Common myeloid progenitor, CD34-positive (primary cell): ENCODE measurements at regions not wholly inside any gene's neighbourhood (a gene's known extent, or its start where the extent isn't known, plus 50 kb on each side); places are given as distances from the start of the nearest gene placed in this dataset.
A peak's percentile ranks its signal among the peaks of the same experiment; 100 is the strongest.

Experiments used
- CTCF ChIA-PET: fragments of 350-600 bp; sonication (Branson Sonifier 250); formaldehyde crosslinking; loops from one replicate; lab custom pipeline; 2021; ENCODE audit warnings: antibody characterized with exemption; lab: Charles Lee
- POLR2A ChIA-PET: fragments of 350-600 bp; sonication (Branson Sonifier 250); formaldehyde crosslinking; loops from one replicate; lab custom pipeline; 2021; ENCODE audit warnings: antibody characterized with exemption; lab: Charles Lee
- DNase-seq, 3 donors: peaks; one replicate each; pipeline versions ENCODE4 v3.0.0 to v3.0.0-alpha.2; 2013
- H3K27ac ChIP-seq, 2 experiments: 1 replicate in 1 of 2; 2 replicates in 1 of 2; pipeline ENCODE4 v1.7.0; 2013; ENCODE audit warnings: inconsistent platforms in 2 of 2, low read length in 2 of 2, mild to moderate bottlenecking in 2 of 2, low read depth in 1 of 2, moderate library complexity in 1 of 2; ENCODE audit not compliant: severe bottlenecking in 2 of 2, insufficient read depth in 1 of 2, poor library complexity in 1 of 2
- H3K27me3 ChIP-seq, 5 experiments: replicated peaks in 2 of 5; 1 replicate in 3 of 5; 2 replicates in 2 of 5; pipeline versions ENCODE4 v1.6.1 to v1.7.0; 2013; ENCODE audit warnings: low read length in 4 of 5, mild to moderate bottlenecking in 2 of 5, moderate library complexity in 2 of 5, inconsistent platforms in 1 of 5; ENCODE audit not compliant: insufficient read depth in 5 of 5, control insufficient read depth in 4 of 5
- H3K36me3 ChIP-seq, 4 experiments: 1 replicate in 2 of 4; 2 replicates in 2 of 4; pipeline versions ENCODE4 v1.6.1 to v1.7.0; 2013; ENCODE audit warnings: low read length in 3 of 4, control low read depth in 1 of 4, mild to moderate bottlenecking in 1 of 4; ENCODE audit not compliant: control insufficient read depth in 4 of 4, insufficient read depth in 4 of 4
- H3K4me1 ChIP-seq, 4 experiments: 1 replicate in 3 of 4; 2 replicates in 1 of 4; pipeline versions ENCODE4 v1.6.1 to v1.7.1; 2013; ENCODE audit warnings: low read length in 3 of 4, mild to moderate bottlenecking in 3 of 4, control low read depth in 1 of 4, inconsistent platforms in 1 of 4, moderate library complexity in 1 of 4; ENCODE audit not compliant: control insufficient read depth in 4 of 4, insufficient read depth in 4 of 4; ENCODE audit errors: control extremely low read depth in 1 of 4
- H3K4me3 ChIP-seq, 7 experiments: 1 replicate in 4 of 7; 2 replicates in 3 of 7; pipeline versions ENCODE4 v1.5.1 to v1.7.0; 2013; ENCODE audit warnings: mild to moderate bottlenecking in 7 of 7, low read length in 6 of 7, moderate library complexity in 6 of 7, inconsistent platforms in 2 of 7, low read depth in 2 of 7, control low read depth in 1 of 7; ENCODE audit not compliant: insufficient read depth in 4 of 7, control insufficient read depth in 1 of 7; ENCODE audit errors: extremely low read depth in 1 of 7
- H3K9me3 ChIP-seq, 5 experiments: 1 replicate in 4 of 5; 2 replicates in 1 of 5; pipeline versions ENCODE4 v1.6.1 to v1.7.1; 2013; ENCODE audit warnings: low read length in 4 of 5, mild to moderate bottlenecking in 2 of 5, inconsistent platforms in 1 of 5, low read depth in 1 of 5, moderate library complexity in 1 of 5; ENCODE audit not compliant: control insufficient read depth in 4 of 5, insufficient read depth in 2 of 5; ENCODE audit errors: control extremely low read depth in 1 of 5
- WGBS: methylation state at CpG from one replicate; pipeline ENCODE4 v1.1.5; 2013; ENCODE audit not compliant: insufficient coverage; 5-methylcytosine and 5-hydroxymethylcytosine counted together

DNA sequence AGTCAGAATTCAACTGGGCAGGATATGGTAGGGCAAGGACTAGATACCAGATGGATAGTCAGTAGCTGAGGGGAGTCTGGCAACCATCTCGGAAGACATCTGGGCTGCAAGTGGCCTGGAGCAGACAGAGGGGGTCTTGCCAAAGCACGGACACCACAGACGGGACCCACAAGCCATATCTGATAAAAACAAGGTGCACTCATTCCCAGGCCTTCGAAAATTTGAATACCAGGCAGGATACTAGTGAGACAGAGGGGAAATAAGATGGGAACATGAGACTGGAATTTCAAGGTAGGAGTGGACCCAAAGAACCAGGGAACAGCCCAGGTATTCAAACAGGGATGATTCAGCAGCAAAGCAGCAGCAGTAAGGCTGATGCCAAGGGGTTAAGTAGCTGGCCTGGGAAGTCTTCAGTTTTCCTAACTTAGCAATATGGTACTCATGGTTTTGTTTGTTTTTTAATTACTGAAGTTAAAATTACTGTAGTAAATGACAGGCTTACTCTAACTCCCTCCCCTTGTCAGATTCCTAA lies 144.9 kb upstream of the NCKAP5 start:
- no peak overlapping the region for H3K4me3 ChIP-seq
- H3K36me3 ChIP-seq: no peaks in the 10 kb centered on the region
- peaks cover 0 to 5% (median 0%) of the 10 kb centered on the region in 5 experiments for H3K9me3 ChIP-seq
- ChIA-PET CTCF (no interaction called here), POLR2A (no interaction called here)
- WGBS: 87% methylated on average over 4 of the region's 4 CpGs
- no peaks in the 10 kb centered on the region for H3K4me1 ChIP-seq
- no peak overlapping the region for H3K27ac ChIP-seq
- DNase-seq: no peak
- no peaks in the 10 kb centered on the region for H3K27me3 ChIP-seq

DNA sequence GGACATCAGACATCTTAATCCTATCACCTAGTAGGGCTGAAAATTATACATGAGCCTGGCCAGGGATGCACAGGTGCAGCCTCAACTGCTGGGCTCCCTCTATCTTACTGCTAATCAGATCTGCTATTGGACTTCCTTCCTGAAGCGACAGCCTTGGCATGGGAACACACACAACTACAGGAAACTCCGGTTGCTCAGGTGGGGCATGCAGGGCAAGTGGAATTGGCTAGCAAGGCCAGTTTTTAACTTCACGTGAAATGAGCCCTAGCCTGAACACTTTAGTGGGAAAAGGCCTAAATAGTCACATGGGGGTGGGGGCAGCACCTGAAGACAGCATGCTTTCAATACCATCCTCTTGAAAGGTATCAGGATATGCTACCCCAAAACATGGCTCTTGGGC lies 147.9 kb upstream of the NCKAP5 start:
- DNase-seq: no peak
- Histone ChIP-seq H3K9me3 (no peaks in the 10 kb centered on the region), H3K4me3 (no peak overlapping the region), H3K36me3 (no peaks in the 10 kb centered on the region), H3K27ac (no peak overlapping the region), H3K27me3 (no peaks in the 10 kb centered on the region), H3K4me1 (no peaks in the 10 kb centered on the region)
- ChIA-PET POLR2A (no interaction called here), CTCF (no interaction called here)
- 100% methylated on average over 1 of the region's 3 CpGs for WGBS

DNA sequence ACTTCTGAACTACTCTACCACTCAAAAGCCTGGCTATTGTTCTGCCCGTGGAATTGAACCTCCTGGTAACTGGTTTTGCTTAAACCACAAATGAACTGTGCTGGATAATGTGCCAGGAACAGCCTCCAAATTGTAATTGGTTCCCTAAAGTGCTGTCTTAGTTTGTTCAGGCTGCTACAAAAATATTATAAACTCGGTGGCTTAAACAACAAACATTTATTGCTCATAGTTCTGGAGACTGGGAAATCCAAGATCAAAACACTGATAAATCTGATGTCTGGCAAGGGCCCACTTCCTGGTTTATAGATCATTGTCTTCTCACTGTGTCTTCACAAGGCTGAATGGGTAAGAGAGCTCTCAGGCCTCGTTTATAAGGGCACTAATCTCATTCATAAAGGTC lies 149.2 kb upstream of the NCKAP5 start:
- Histone ChIP-seq H3K4me1 (no peaks in the 10 kb centered on the region), H3K27ac (no peak overlapping the region), H3K9me3 (no peaks in the 10 kb centered on the region), H3K4me3 (no peak overlapping the region), H3K27me3 (no peaks in the 10 kb centered on the region), H3K36me3 (no peaks in the 10 kb centered on the region)
- WGBS: 76% methylated on average over 2 of the region's 3 CpGs
- CTCF ChIA-PET: no interaction called here
- no peak for DNase-seq
- POLR2A ChIA-PET: no interaction called here

DNA sequence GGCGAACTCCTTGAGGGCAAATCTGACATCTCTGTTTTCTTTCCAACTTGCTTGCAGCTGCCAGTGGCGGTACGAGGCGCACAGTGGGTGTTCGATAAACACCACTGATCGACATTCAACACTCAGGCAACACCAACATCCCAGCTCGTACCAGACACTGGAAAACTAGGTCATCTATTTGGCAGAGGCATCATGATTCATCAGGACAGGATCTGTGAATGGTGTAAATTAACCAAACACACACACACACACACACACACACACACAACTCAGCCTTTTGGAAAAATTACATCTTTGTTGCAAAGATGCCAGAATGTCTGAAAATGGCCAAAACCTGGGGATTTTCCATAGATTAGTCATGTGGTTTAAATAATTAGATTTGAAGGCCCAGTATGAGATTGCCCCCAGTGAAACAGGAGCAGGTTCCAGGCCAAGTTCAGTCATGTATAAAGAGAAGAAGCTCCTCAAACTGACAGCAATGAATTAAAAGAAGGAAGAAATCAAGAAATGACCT lies 150.5 kb upstream of the NCKAP5 start:
- ChIA-PET CTCF (no interaction called here), POLR2A (no interaction called here)
- Histone ChIP-seq H3K27me3 (no peaks in the 10 kb centered on the region), H3K36me3 (no peaks in the 10 kb centered on the region), H3K27ac (no peak overlapping the region), H3K9me3 (no peaks in the 10 kb centered on the region), H3K4me3 (no peak overlapping the region), H3K4me1 (no peaks in the 10 kb centered on the region)
- 92% methylated on average over 6 of the region's 7 CpGs for WGBS
- no peak for DNase-seq

DNA sequence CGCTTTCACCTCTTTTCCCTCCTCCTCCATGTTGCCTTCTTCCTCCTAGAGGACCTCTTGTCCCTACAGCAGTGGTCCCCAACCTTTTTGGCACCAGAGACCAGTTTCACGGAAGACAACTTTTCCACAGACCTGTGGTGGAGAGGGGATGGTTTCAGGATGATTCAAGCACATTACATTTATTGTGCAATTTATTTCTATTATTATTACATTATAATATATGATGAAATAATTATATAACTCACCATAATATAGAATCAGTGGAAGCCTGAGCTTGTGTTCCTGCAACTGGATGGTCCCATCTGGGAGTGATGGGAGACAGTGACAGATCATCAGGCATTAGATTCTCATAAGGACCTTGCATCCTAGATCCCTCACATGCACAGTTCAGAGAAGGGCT lies 152.2 kb upstream of the NCKAP5 start:
- Histone ChIP-seq H3K4me1 (no peaks in the 10 kb centered on the region), H3K27me3 (no peaks in the 10 kb centered on the region), H3K9me3 (no peaks in the 10 kb centered on the region), H3K27ac (no peak overlapping the region), H3K36me3 (no peaks in the 10 kb centered on the region), H3K4me3 (no peak overlapping the region)
- CTCF ChIA-PET: no interaction called here
- 86% methylated on average over 1 of the region's 2 CpGs for WGBS
- DNase-seq: no peak
- POLR2A ChIA-PET: no interaction called here

DNA sequence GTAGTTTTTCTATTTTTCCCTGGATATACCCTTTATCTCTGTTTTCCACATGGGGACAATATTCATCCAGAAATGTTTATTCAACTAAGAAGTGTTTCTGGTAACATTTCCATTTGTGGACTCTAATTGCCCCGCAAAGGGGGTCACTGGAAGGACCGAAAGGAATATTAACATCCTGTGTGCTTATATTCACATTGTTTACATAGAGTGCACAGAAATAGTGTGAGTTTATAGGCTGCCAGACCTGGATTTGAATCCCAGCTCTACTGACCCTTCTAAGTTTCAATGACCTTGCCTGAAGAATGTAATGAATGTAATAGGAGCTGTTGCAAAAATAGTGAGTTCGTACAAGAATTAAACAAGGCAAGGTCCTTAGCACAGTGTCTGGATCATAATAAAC lies 152.9 kb upstream of the NCKAP5 start:
- Histone ChIP-seq H3K36me3 (no peaks in the 10 kb centered on the region), H3K4me3 (no peak overlapping the region), H3K27me3 (no peaks in the 10 kb centered on the region), H3K27ac (peak overlapping the region in 1 of 2 experiments; percentile 11), H3K9me3 (no peaks in the 10 kb centered on the region), H3K4me1 (no peaks in the 10 kb centered on the region)
- ChIA-PET CTCF (no interaction called here), POLR2A (no interaction called here)
- no CpG with 5 or more reads among the region's 3 CpGs for WGBS
- no peak for DNase-seq

DNA sequence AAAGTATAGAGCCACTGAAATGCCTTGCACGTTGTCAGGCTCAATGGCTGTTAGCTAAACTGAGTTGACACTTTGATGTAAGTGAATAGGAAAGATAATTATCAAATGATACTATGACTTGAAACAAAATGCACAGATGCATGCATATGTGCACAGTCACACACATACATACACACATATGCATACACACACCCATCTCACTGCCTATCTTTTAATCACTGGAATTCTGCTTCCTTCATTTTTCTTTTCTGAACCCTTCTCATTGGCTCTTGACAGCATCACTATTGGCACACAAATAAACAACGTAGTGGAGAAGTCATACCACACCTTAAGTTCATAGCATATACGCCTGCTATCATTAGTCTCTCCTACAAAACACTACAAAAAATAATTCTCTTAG lies 154.9 kb upstream of the NCKAP5 start:
- Histone ChIP-seq H3K4me1 (no peaks in the 10 kb centered on the region), H3K27ac (no peak overlapping the region), H3K4me3 (no peak overlapping the region), H3K36me3 (no peaks in the 10 kb centered on the region), H3K9me3 (no peaks in the 10 kb centered on the region), H3K27me3 (no peaks in the 10 kb centered on the region)
- WGBS: 100% methylated on average over 2 of the region's 3 CpGs
- CTCF ChIA-PET: no interaction called here
- DNase-seq: no peak
- POLR2A ChIA-PET: no interaction called here
